GM19043 (cell line): ENCODE measurements at regions not wholly inside any gene's neighbourhood (a gene's known extent, or its start where the extent isn't known, plus 50 kb on each side); places are given as distances from the start of the nearest gene placed in this dataset.
"Not testable (repeated sequence)": the region's sequence is repeated elsewhere in the genome, so short reads cannot be mapped to it uniquely, and the experiment has no call there.

Source experiments
- ATAC-seq: cut with Tn5 transposase; IDR thresholded peaks from one replicate; pipeline ENCODE4 v1.9.1; 2021; ENCODE audit warnings: low read depth; ENCODE audit not compliant: unreplicated experiment

GRCh38 chr3:168678730-168679129 lies 583.0 kb upstream of the GOLIM4 start:
- no peak for ATAC-seq

- ATAC-seq: no peak
Observed at GRCh38 chr3:168671091-168671490, 575.4 kb upstream of the GOLIM4 start.

- not testable (repeated sequence) for ATAC-seq
Observed at GRCh38 chr3:168660879-168661657, 565.3 kb upstream of the GOLIM4 start.

- ATAC-seq: no peak
Observed at GRCh38 chr3:168659015-168659414, 563.3 kb upstream of the GOLIM4 start.

GRCh38 chr3:168655611-168656010 lies 559.9 kb upstream of the GOLIM4 start:
- ATAC-seq: no peak

- no peak for ATAC-seq
Observed at GRCh38 chr3:168654700-168655099, 559.0 kb upstream of the GOLIM4 start.

- ATAC-seq: no peak
Observed at GRCh38 chr3:168653255-168653654, 557.5 kb upstream of the GOLIM4 start.

- ATAC-seq: no peak
Observed at GRCh38 chr3:168648321-168648720, 552.6 kb upstream of the GOLIM4 start.

- ATAC-seq: no peak
Observed at GRCh38 chr3:168647582-168647981, 551.9 kb upstream of the GOLIM4 start.

- no peak for ATAC-seq
Observed at GRCh38 chr3:168645180-168645579, 549.5 kb upstream of the GOLIM4 start.

GRCh38 chr3:168628549-168628948 lies 532.8 kb upstream of the GOLIM4 start:
- no peak for ATAC-seq

GRCh38 chr3:168625477-168625876 lies 529.8 kb upstream of the GOLIM4 start:
- ATAC-seq: no peak

- ATAC-seq: no peak
Observed at GRCh38 chr3:168624892-168625448, 529.2 kb upstream of the GOLIM4 start.

- no peak for ATAC-seq
Observed at GRCh38 chr3:168624195-168624594, 528.5 kb upstream of the GOLIM4 start.

GRCh38 chr3:168622795-168623194 lies 527.1 kb upstream of the GOLIM4 start:
- ATAC-seq: no peak

GRCh38 chr3:168620854-168621253 lies 525.1 kb upstream of the GOLIM4 start:
- ATAC-seq: peak; percentile 47

GRCh38 chr3:168618827-168619470 lies 523.2 kb upstream of the GOLIM4 start:
- no peak for ATAC-seq

GRCh38 chr3:168617658-168618057 lies 521.9 kb upstream of the GOLIM4 start:
- no peak for ATAC-seq

GRCh38 chr3:168616915-168617314 lies 521.2 kb upstream of the GOLIM4 start:
- ATAC-seq: no peak

- ATAC-seq: no peak
Observed at GRCh38 chr3:168615493-168616020, 519.8 kb upstream of the GOLIM4 start.

- no peak for ATAC-seq
Observed at GRCh38 chr3:168613151-168613550, 517.4 kb upstream of the GOLIM4 start.

- no peak for ATAC-seq
Observed at GRCh38 chr3:168612671-168613070, 516.9 kb upstream of the GOLIM4 start.
